H1 (cell line): ENCODE measurements at regions not wholly inside any gene's neighbourhood (a gene's known extent, or its start where the extent isn't known, plus 50 kb on each side); places are given as distances from the start of the nearest gene placed in this dataset.

Experiments used
- ASH2L ChIP-seq: fragments of 200-600, 300-600 bp; sonication (generic); IDR thresholded peaks from one replicate; pipeline ENCODE4 v1.7.1; 2017; ENCODE audit warnings: low read length
- CBX8 ChIP-seq: fragments of 300-800, 300-1000 bp; sonication (generic); IDR thresholded peaks from 2 replicates; pipeline ENCODE4 v1.7.1; 2016; ENCODE audit warnings: low read depth, low read length, borderline replicate concordance
- E2F6 ChIP-seq: IDR thresholded peaks from 2 replicates; pipeline ENCODE4 v1.6.1; 2012; ENCODE audit warnings: inconsistent platforms
- EP300 ChIP-seq, 2 experiments: IDR thresholded peaks; 1 replicate in 1 of 2; 2 replicates in 1 of 2; pipeline ENCODE4 v1.6.1; 2011 to 2012; ENCODE audit warnings: low read depth in 2 of 2, low read length in 2 of 2, mild to moderate bottlenecking in 2 of 2, borderline replicate concordance in 1 of 2, inconsistent platforms in 1 of 2, moderate library complexity in 1 of 2
- FOSL1 ChIP-seq: IDR thresholded peaks from 2 replicates; pipeline ENCODE4 v1.6.1; 2011; ENCODE audit warnings: mild to moderate bottlenecking, low read depth, low read length, moderate library complexity; ENCODE audit not compliant: insufficient read depth
- MAX ChIP-seq: IDR thresholded peaks from 2 replicates; pipeline ENCODE4 v1.6.1; 2012; ENCODE audit warnings: inconsistent platforms
- PHF8 ChIP-seq: fragments of 200-600 bp; sonication (generic); conservative IDR thresholded peaks from 2 replicates; pipeline ENCODE4 v1.7.1; 2012; ENCODE audit warnings: low read depth, mild to moderate bottlenecking, inconsistent platforms, low read length, moderate library complexity
- POLR2A ChIP-seq, 2 experiments: IDR thresholded peaks; 1 replicate in 1 of 2; 2 replicates in 1 of 2; pipeline ENCODE4 v1.6.1; 2011; ENCODE audit warnings: low read depth in 2 of 2, low read length in 2 of 2, mild to moderate bottlenecking in 2 of 2; ENCODE audit errors: control extremely low read depth in 1 of 2
- RAD21 ChIP-seq, 2 experiments: IDR thresholded peaks in 1 of 2; conservative IDR thresholded peaks in 1 of 2; 2 replicates each; pipeline ENCODE4 v1.6.1; 2011; ENCODE audit warnings: low read depth in 2 of 2, low read length in 2 of 2, improper control_type of control experiment in 1 of 2, inconsistent platforms in 1 of 2, mild to moderate bottlenecking in 1 of 2, moderate library complexity in 1 of 2

GRCh38 chr9:110076894-110077725 lies 130.8 kb downstream of the C9orf152 start (continued):
- TF ChIP-seq E2F6 (no peak), FOSL1 (no peak), ASH2L (no peak), PHF8 (no peak), CBX8 (no peak), MAX (no peak), RAD21 (IDR thresholded peaks at IDR 0.05 in 1 of 2, conservative IDR thresholded peaks at IDR 0.05 in 1 of 2; ENCODE audit: low read depth in 2 of 2, low read length in 2 of 2) (no peak), POLR2A (IDR thresholded peaks at IDR 0.05; ENCODE audit: control extremely low read depth in 1 of 2, low read depth in 2 of 2, low read length in 2 of 2) (no peak), EP300 (IDR thresholded peaks at IDR 0.05; ENCODE audit: borderline replicate concordance in 1 of 2, low read depth in 2 of 2, low read length in 2 of 2) (no peak)
